Nephron (organoid): ENCODE measurements at regions not wholly inside any gene's neighbourhood (a gene's known extent, or its start where the extent isn't known, plus 50 kb on each side); places are given as distances from the start of the nearest gene placed in this dataset.
"Not testable (repeated sequence)": the region's sequence is repeated elsewhere in the genome, so short reads cannot be mapped to it uniquely, and the experiment has no call there.

Experiments used
- H3K27ac Mint-ChIP-seq, 3 experiments: 2 replicates each; pipeline ENCODE4 v1.8.0; 2020; ENCODE audit warnings: mixed read lengths in 3 of 3, mild to moderate bottlenecking in 2 of 3, moderate library complexity in 1 of 3
- H3K27me3 Mint-ChIP-seq: 2 replicates; pipeline ENCODE4 v1.8.0; 2021; ENCODE audit warnings: low read depth, mild to moderate bottlenecking, moderate library complexity, mixed read lengths
- H3K36me3 Mint-ChIP-seq: 2 replicates; pipeline ENCODE4 v1.8.0; 2020; ENCODE audit warnings: low read depth, mixed read lengths
- H3K4me1 Mint-ChIP-seq: 2 replicates; pipeline ENCODE4 v1.8.0; 2020; ENCODE audit warnings: mixed read lengths
- H3K4me3 Mint-ChIP-seq, 3 experiments: 2 replicates each; pipeline ENCODE4 v1.8.0; 2020; ENCODE audit warnings: mild to moderate bottlenecking in 3 of 3, mixed read lengths in 3 of 3, moderate library complexity in 2 of 3
- H3K9me3 Mint-ChIP-seq: 2 replicates; pipeline ENCODE4 v1.8.0; 2020; ENCODE audit warnings: mixed read lengths
- CTCF ChIP-seq, 3 experiments: fragments of 200-600 bp; sonication (generic); IDR thresholded peaks; one replicate each; pipeline ENCODE4 v1.5.0; 2021; ENCODE audit warnings: antibody characterized with exemption in 3 of 3; ENCODE audit not compliant: unreplicated experiment in 3 of 3

- H3K36me3 Mint-ChIP-seq, result no peaks in the 10 kb centered on the region
- TF ChIP-seq CTCF (IDR thresholded peaks at IDR 0.05; ENCODE audit: unreplicated experiment in 3 of 3), result no peak
Measured at GRCh38 chr15:62512904-62513303, 347.8 kb upstream of the C2CD4B start.

GRCh38 chr15:62513893-62514292 is 348.8 kb upstream of the C2CD4B start:
- H3K4me1 Mint-ChIP-seq, result peaks cover 81% of the 10 kb centered on the region
- no peak overlapping the region for H3K4me3 Mint-ChIP-seq
- H3K9me3 Mint-ChIP-seq, result no peaks in the 10 kb centered on the region
- no peak for TF ChIP-seq CTCF (IDR thresholded peaks at IDR 0.05; ENCODE audit: unreplicated experiment in 3 of 3)
- H3K36me3 Mint-ChIP-seq, result no peaks in the 10 kb centered on the region
- no peaks in the 10 kb centered on the region for H3K27me3 Mint-ChIP-seq
- H3K27ac Mint-ChIP-seq, result peak overlapping the region; percentile 10 to 30 (median 17)

More at GRCh38 chr15:62512904-62513303, 347.8 kb upstream of the C2CD4B start:
- Mint-ChIP-seq H3K4me1 (peaks cover 85% of the 10 kb centered on the region), H3K9me3 (no peaks in the 10 kb centered on the region), H3K27me3 (no peaks in the 10 kb centered on the region), H3K27ac (peak overlapping the region; percentile 17 to 48 (median 38)), H3K4me3 (peak overlapping the region in 1 of 3 experiments; percentile 19)

GRCh38 chr15:62515696-62516395 is 350.8 kb upstream of the C2CD4B start:
- Mint-ChIP-seq H3K36me3 (no peaks in the 10 kb centered on the region), H3K4me3 (peak overlapping the region in 1 of 3 experiments; percentile 14), H3K27me3 (no peaks in the 10 kb centered on the region), H3K27ac (peak overlapping the region; percentile 19 to 34 (median 21)), H3K4me1 (peaks cover 81% of the 10 kb centered on the region), H3K9me3 (no peaks in the 10 kb centered on the region)
- TF ChIP-seq CTCF (IDR thresholded peaks at IDR 0.05; ENCODE audit: unreplicated experiment in 3 of 3), result no peak

GRCh38 chr15:62517541-62517940 is 352.5 kb upstream of the C2CD4B start:
- Mint-ChIP-seq H3K36me3 (no peaks in the 10 kb centered on the region), H3K4me1 (peaks cover 85% of the 10 kb centered on the region), H3K4me3 (no peak overlapping the region), H3K27me3 (no peaks in the 10 kb centered on the region), H3K27ac (peak overlapping the region in 2 of 3 experiments; percentile 30 to 36), H3K9me3 (no peaks in the 10 kb centered on the region)
- no peak for TF ChIP-seq CTCF (IDR thresholded peaks at IDR 0.05; ENCODE audit: unreplicated experiment in 3 of 3)

GRCh38 chr15:62518666-62519065 is 353.6 kb upstream of the C2CD4B start:
- peaks cover 85% of the 10 kb centered on the region for H3K4me1 Mint-ChIP-seq
- not testable (repeated sequence) for H3K4me3 Mint-ChIP-seq, H3K36me3 Mint-ChIP-seq, H3K9me3 Mint-ChIP-seq, H3K27me3 Mint-ChIP-seq
- H3K27ac Mint-ChIP-seq, result peak overlapping the region in 1 of 3 experiments; percentile 77

GRCh38 chr15:62519900-62520299 is 354.8 kb upstream of the C2CD4B start:
- Mint-ChIP-seq H3K27me3 (no peaks in the 10 kb centered on the region), H3K4me3 (no peak overlapping the region), H3K27ac (peak overlapping the region; percentile 12 to 91 (median 49)), H3K4me1 (peaks cover 72% of the 10 kb centered on the region), H3K9me3 (no peaks in the 10 kb centered on the region), H3K36me3 (no peaks in the 10 kb centered on the region)
- no peak for TF ChIP-seq CTCF (IDR thresholded peaks at IDR 0.05; ENCODE audit: unreplicated experiment in 3 of 3)
